ENCODE measurements at regions not wholly inside any gene's neighbourhood (a gene's known extent, or its start where the extent isn't known, plus 50 kb on each side); places are given as distances from the start of the nearest gene placed in this dataset.

DNA sequence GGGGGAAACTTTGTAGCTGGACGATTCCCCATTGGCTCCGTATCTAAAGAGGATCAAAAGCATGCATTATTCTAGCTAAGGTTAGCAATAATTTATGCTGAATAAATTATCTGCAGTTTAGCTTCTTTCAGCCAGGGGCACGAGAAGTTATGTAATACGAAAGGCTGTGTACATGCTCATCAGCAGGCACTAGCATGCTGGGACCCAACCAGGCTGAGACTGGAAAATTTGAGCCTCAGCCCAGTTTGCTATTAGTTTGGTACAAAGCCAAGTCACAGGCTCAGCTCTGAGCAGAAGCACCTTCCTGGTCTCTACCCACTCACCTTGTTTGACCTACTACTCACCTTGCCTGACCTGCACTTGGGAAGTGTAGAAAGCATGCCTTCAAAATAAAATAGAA, 328.1 kb upstream of the ARID1B start:
- TF ChIP-seq POLR2A (IDR thresholded peaks at IDR 0.05; ENCODE audit: low read length) = no peak
- no peak for TF ChIP-seq GATA1 (IDR thresholded peaks at IDR 0.05; ENCODE audit: low read depth, low read length)
